Esophagus squamous epithelium (tissue), 4 donors: ENCODE measurements at regions not wholly inside any gene's neighbourhood (a gene's known extent, or its start where the extent isn't known, plus 50 kb on each side); places are given as distances from the start of the nearest gene placed in this dataset.

Experiments used
- POLR2A ChIP-seq, 4 donors: fragments of 450-650 bp; IDR thresholded peaks; one replicate each; pipeline ENCODE4 v1.6.1; 2017; ENCODE audit warnings: antibody characterized with exemption in 4 of 4, mild to moderate bottlenecking in 4 of 4, moderate library complexity in 3 of 4
- TF ChIP-seq, protein P1 (sequence below), 6 experiments: fragments of 450-650 bp in 4 of 6; fragments of 200-600 bp in 2 of 6; sonication (generic) in 2 of 6; IDR thresholded peaks; one replicate each; pipeline ENCODE4 v1.5.1; 2016 to 2019; ENCODE audit warnings: antibody characterized with exemption in 6 of 6, mild to moderate bottlenecking in 4 of 6, moderate library complexity in 4 of 6

DNA sequence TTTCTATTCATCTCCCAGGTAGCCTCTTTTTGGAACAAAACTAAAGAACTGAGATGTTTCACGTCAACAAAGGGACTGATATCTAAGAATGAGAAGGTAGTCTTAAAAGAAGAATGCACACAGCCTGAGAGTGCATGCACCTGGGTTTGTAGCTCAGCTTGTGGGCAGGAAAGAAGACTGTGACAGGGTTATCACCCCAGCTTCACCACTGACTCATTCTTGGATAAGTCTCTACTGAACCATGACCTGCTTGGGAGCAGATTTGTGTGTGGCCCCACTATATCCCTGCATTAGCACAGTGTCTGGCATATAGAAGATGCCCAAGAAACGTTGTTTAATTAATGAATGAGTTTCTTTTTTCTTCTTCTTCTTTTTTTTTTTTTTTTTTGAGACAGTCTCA, 187.5 kb downstream of the GPAM start:
- TF ChIP-seq, protein P1, sequence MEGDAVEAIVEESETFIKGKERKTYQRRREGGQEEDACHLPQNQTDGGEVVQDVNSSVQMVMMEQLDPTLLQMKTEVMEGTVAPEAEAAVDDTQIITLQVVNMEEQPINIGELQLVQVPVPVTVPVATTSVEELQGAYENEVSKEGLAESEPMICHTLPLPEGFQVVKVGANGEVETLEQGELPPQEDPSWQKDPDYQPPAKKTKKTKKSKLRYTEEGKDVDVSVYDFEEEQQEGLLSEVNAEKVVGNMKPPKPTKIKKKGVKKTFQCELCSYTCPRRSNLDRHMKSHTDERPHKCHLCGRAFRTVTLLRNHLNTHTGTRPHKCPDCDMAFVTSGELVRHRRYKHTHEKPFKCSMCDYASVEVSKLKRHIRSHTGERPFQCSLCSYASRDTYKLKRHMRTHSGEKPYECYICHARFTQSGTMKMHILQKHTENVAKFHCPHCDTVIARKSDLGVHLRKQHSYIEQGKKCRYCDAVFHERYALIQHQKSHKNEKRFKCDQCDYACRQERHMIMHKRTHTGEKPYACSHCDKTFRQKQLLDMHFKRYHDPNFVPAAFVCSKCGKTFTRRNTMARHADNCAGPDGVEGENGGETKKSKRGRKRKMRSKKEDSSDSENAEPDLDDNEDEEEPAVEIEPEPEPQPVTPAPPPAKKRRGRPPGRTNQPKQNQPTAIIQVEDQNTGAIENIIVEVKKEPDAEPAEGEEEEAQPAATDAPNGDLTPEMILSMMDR (IDR thresholded peaks at IDR 0.05): no peak
- no peak for TF ChIP-seq POLR2A (IDR thresholded peaks at IDR 0.05)
